ENCODE measurements at regions not wholly inside any gene's neighbourhood (a gene's known extent, or its start where the extent isn't known, plus 50 kb on each side); places are given as distances from the start of the nearest gene placed in this dataset.

DNA sequence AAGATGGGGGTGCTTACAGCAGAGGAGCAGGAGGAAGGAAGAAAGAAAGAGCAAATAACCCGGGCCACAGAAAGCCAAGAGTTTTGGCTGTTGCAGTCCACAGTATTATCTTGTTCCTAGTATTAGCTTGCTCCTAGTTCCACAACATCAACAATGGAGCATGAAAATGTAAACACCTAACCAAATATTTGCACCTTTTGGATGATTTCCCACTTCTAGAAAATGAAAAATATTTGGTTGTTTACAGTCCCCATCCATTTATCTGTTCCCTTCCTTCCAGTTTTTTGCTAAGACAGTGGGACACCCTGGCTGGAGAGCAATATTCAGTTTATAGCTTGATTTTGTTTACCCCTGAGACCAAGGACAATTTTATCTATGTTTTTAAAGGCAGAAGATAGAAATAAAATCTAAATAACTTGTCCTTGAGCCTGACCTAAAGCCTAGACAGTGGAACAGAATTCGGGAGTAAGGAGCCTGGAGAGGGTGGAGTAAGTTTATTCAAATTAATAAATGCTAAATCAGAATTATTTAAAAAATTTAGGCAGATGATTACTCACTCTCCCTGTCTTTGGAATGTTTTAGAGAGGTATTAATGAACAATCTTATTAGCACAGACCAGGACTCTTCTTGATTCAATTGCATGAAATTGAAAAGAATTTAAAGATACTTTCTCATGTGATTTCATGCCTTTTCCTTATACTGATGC, 51.6 kb downstream of the RESF1 start:
- TF ChIP-seq CTCF (IDR thresholded peaks at IDR 0.05) (no peak), POLR2A (IDR thresholded peaks at IDR 0.05) (no peak), POLR2AphosphoS5 (IDR thresholded peaks at IDR 0.05) (no peak)

All from breast epithelium (tissue), 3 donors.